Right renal pelvis (tissue), 4 donors: ENCODE measurements at regions not wholly inside any gene's neighbourhood (a gene's known extent, or its start where the extent isn't known, plus 50 kb on each side); places are given as distances from the start of the nearest gene placed in this dataset.
"Not testable (repeated sequence)": the region's sequence is repeated elsewhere in the genome, so short reads cannot be mapped to it uniquely, and the experiment has no call there.

Experiments
- DNase-seq, 4 donors: peaks; one replicate each; pipeline ENCODE4 v3.0.0-alpha.2; 2013; ENCODE audit warnings: low read depth in 4 of 4, low spot score in 3 of 4, missing footprints in 1 of 4

DNA sequence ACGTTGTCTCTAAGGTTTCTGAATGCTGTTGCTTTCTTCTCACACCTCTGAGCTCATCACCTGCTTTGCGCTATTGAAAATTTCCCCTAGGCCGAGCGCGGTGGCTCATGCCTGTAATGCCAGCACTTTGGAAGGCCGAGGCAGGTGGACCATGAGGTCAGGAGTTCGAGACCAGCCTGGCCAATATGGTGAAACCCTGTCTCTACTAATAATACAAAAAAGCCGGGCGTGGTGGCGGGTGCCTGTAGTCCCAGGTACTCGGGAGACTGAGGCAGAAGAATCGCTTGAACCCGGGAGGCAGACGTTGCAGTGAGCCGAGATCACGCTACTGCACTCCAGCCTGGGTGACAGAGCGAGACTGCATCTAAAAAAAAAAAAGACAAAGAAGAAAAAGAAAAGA is 422.0 kb upstream of the DPH6 start:
- not testable (repeated sequence) for DNase-seq

DNA sequence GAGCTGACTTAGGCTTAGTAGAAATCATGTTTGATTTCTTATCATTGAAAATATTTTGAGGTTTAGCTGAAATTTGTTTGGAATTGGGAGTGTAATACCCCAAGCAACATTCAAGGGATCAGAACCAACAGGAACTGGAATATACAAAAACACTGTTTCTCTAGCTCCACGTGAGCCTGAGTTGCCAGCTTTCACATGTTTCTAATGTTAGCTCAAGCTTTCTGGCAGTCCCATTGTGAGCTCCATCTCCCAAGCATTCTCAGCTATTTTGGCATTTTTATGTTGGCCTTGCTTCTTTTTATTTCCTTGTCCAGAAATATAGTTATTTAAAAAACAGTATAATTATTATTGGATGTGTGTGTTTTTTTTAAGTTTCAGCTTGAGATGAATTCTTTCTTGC is 427.1 kb upstream of the DPH6 start:
- no peak for DNase-seq

DNA sequence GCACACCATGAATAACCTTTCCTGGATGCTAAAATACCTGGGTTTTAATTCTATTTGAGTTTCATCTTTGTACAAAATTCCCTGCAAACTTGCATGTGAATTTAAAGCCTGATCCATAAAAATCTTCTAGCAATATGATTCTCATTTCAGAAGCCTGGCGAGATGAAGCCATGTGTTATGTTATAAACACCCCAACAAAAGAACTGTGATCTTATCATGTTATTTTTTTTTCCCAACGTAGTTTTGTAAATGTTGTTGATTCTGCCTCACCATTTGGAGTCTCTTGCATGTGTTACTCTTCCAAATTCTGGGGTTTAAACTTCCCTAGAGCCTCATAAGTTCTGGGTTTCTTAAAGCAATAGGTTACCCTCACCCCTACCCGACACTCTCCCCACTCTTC is 428.1 kb upstream of the DPH6 start:
- DNase-seq = no peak

DNA sequence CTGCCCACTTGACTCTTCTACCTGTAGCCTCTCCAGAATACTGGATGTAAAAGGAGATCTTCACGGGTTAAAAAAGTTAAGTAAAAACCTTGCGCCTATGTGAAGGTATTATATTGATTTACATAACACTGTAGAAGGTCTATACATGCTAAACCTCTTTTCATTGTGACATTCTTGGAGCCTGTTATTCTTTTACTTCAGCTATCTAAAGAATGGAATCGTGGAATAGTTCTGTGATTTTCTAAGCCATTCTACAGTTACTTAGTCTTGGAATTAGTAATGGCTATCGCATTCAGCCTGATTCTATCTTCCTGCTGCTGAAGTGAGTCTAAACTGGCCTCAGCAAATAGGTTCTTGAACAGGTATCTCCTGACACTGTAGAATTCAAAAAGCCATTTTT is 430.0 kb upstream of the DPH6 start:
- DNase-seq = no peak

- no peak for DNase-seq
These were observed 433.6 kb upstream of the DPH6 start for GRCh38 chr15:35979608-35980007.

GRCh38 chr15:35980719-35981118 is 434.8 kb upstream of the DPH6 start:
- DNase-seq = no peak

DNA sequence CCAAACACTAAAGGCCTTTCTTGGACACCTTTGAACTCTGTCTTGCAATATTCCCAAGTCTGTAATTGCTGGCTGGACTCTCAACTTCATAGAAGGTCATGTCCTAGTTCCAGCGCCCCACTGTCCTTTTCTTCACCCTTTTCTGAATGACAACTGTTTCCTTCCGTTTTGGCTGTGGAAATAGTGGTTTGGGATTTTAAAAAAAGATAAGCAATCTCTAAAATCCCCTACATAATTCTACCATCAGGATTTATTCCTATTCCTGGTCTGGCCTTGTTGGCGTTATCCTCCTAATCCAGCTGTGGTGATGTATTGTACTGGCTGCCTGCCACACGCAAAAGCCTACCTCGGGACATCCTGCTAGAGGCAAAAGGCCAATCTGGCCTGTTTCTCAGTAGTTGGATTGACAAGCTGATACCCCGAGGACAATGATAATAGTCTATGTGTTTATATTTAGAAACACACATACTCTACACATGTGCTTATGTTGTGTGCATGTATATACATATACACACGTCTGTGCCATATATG is 440.3 kb upstream of the DPH6 start:
- DNase-seq = peak; percentile 32 to 53 (median 35)

DNA sequence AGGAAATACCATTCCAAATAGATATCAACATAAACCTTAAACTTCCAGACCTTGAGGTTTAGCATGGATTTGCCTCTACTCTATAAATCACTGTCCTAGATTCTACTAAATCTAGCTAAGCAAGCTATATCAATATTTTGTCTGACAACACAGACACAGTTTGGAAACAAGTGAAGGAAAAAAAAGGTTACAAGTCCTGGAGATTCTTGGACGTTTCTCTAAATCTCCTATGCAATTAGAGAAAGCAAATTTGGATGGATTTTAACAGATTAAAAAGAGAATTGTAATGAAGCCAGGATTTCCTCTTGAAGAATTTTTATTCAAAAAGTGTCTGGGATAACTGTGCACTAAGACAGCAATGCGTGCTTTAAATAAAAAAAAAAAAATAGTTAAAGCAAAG is 441.1 kb upstream of the DPH6 start:
- no peak for DNase-seq

DNA sequence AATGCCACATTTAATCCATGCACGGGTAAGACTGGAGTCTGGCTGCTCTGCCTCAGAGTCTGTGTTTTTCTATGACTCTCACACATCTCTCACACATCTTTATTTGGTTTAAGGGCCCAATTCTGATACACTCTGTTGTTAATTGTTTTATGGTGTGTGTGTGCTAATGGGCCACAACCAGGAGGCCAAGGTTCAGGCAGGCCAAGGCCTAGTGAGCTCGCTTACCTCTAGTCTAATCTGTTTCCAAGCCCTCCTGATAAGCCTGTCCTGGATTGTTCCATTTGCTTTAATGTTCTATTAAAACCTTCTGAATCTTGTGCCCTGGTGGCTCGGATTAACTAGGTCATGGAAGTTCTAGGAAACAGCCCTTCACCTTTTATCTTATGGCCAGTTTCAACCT is 445.4 kb upstream of the DPH6 start:
- DNase-seq = no peak

DNA sequence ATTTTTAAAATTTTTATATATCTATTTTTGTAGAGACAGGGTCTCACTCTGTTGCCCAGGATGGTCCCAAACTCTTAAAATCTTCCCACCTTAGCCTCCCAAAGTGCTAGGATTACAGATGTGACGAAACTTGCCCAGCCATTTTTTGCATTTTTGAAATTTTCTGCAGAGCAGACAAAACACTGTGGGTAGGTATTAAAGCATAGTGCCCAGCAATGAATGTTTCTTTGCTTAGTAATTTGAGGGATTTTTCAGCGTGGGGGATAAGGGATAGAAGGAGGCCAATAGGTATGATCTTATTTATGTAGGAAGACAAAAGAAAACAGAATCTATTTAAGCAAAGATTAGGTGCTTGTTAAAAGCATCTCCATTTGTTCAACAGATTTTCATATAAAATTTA is 446.8 kb upstream of the DPH6 start:
- no peak for DNase-seq

GRCh38 chr15:35993196-35993595 is 447.2 kb upstream of the DPH6 start:
- DNase-seq = no peak

GRCh38 chr15:35994876-35995275 is 448.9 kb upstream of the DPH6 start:
- DNase-seq = no peak

DNA sequence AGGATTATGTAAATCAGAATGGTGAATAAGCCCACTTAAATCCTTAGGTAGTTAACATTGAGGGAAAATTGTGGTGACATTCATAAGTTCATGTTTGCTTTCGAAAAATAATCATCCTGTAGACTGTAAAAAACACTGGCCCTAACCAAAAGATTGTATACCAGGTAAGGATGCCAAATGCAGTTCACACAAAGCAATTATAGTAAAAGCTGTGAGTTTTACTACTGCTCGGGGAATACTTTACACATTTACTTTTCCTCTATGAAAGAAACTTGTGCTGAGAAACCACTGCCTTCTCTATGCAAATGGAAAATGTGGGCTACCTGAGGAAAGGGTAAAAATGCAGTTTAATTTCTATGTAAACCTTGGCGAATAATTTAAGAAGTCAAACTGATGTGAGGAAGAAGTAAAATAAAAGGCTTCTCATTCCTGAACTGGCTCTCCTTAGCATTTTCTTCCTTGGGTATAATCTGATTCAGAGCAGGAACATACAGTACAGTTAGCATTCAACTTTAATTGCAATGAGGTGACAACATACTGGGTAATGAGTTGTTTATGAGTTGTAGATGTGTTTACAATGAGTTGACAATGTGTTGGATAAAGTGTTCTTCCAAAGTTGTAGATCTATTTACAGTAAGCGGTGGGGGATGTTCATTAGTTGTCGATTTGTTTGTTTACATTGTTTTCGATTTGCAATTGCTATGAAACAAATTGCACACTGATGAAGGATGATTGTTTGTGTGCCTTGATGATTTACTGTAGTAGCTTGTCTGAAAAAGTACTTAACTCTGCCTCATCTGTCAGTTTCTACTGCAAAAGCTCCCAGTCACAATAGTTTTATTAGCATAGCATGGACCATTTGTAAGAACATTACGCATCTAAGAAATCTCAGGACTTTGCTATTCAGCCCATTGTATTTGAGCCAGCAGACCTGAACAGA is 453.0 kb upstream of the DPH6 start:
- DNase-seq = no peak

DNA sequence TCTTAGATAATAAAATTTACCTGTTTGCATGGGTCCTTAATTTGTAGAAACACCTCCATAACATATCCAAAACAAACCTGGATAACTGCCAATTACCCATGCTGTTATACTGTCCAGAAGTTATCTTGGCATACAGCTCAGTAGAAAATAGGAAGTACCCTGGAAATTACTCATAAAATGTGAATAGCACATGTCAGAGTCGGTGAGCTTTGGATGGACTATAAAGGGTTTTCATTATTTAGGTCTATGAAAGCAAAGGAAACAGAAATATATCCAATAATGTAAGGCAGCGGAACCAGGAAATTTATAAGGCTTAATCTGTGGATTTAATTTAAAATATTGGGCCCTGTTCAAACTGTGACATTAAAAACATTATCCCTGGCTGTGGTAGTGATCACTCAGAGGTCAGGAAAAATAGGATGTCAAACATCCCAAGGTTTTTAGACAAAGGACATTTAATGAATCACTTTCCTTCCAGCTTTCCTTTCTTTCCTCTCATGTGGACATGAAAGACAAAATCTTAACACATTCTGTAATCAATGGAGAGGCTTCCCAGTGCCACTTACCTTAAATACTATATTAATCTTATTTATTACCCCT is 459.0 kb upstream of the DPH6 start:
- no peak for DNase-seq

- DNase-seq = no peak
These were observed 459.6 kb upstream of the DPH6 start for GRCh38 chr15:36005542-36005941.

- DNase-seq = no peak
These were observed 461.7 kb upstream of the DPH6 start for GRCh38 chr15:36007699-36008098.

- no peak for DNase-seq
These were observed 462.8 kb upstream of the DPH6 start for GRCh38 chr15:36008719-36009118.

- DNase-seq = peak in 2 of 4 donors; percentile 8 to 25
These were observed 478.2 kb upstream of the DPH6 start for GRCh38 chr15:36024031-36024688.

DNA sequence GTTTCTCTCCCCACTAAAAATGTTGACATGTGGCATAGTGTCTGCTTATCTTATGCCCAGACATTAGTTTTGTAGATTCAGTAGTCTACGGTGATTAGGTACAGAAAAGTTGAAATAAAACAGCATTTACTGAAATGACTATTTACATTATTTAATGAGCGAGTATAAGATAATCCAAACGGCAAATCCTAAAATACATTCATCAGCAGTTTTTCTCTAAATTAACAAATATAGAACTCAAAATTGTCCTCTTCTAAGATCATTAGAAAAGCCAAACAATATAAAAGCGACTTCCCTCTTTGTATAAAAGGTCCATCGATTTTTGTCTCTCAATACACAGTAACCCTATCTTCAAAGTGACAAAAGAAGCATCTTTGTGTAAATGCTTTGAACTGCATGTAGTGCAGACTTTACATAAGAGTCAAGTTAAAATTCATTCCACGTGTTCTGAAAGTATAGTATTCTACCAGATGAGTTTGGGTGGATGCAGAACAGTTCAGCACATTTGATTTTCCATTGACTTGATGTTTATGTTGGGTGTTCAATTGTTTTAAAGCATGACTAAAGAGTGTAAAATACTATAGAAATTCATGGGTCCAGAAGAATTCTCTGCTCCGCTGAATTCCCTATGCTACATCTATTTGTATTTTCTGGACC is 480.8 kb upstream of the DPH6 start:
- no peak for DNase-seq

- DNase-seq = no peak
These were observed 483.7 kb upstream of the DPH6 start for GRCh38 chr15:36029606-36030210.
